ENCODE measurements at regions not wholly inside any gene's neighbourhood (a gene's known extent, or its start where the extent isn't known, plus 50 kb on each side); places are given as distances from the start of the nearest gene placed in this dataset.

DNA sequence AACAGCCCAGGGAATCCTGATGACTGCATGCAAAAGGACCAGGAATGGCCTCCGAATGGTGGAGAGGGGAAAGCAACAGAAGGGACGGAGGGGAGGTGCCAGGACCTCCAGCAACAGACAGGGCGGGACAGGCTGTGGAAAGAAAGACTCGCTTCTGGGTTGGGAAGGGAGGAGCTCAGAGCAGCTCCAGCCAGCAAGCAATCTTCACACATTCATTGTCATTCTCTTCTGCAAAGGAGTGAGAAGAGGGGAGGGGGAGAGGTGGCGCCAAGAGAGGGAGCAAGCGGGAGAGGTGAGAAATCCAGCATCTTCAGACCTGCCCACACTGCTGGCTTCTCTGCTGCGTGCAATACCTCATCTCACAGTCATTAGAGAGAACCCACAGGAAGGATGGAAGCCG, 509.0 kb downstream of the BUD13 start:
- TF ChIP-seq, protein P1, sequence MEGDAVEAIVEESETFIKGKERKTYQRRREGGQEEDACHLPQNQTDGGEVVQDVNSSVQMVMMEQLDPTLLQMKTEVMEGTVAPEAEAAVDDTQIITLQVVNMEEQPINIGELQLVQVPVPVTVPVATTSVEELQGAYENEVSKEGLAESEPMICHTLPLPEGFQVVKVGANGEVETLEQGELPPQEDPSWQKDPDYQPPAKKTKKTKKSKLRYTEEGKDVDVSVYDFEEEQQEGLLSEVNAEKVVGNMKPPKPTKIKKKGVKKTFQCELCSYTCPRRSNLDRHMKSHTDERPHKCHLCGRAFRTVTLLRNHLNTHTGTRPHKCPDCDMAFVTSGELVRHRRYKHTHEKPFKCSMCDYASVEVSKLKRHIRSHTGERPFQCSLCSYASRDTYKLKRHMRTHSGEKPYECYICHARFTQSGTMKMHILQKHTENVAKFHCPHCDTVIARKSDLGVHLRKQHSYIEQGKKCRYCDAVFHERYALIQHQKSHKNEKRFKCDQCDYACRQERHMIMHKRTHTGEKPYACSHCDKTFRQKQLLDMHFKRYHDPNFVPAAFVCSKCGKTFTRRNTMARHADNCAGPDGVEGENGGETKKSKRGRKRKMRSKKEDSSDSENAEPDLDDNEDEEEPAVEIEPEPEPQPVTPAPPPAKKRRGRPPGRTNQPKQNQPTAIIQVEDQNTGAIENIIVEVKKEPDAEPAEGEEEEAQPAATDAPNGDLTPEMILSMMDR (IDR thresholded peaks at IDR 0.05; ENCODE audit: low read length): no peak
- TF ChIP-seq EZH2 (IDR thresholded peaks at IDR 0.05; ENCODE audit: borderline replicate concordance, low read length): no peak

Measured in OCI-LY1 (cell line).